ENCODE measurements at regions not wholly inside any gene's neighbourhood (a gene's known extent, or its start where the extent isn't known, plus 50 kb on each side); places are given as distances from the start of the nearest gene placed in this dataset.

GRCh38 chr2:138193416-138194213, 229.3 kb downstream of the HNMT start (continued):
- TF ChIP-seq RFX5 (IDR thresholded peaks at IDR 0.05), result no peak

GRCh38 chr2:138201286-138201685, 237.0 kb downstream of the HNMT start:
- TF ChIP-seq NR3C1 (IDR thresholded peaks at IDR 0.05), result no peak
- TF ChIP-seq CHD4 (IDR thresholded peaks at IDR 0.05; ENCODE audit: borderline replicate concordance), result no peak
- no peak for TF ChIP-seq HOXA7 (CRISPR knock-in tag; IDR thresholded peaks at IDR 0.05)
- TF ChIP-seq ZNF302 (CRISPR knock-in tag; IDR thresholded peaks at IDR 0.05), result no peak
- TF ChIP-seq TFCP2L1 (CRISPR knock-in tag; IDR thresholded peaks at IDR 0.05), result no peak
- no peak for TF ChIP-seq REST (IDR thresholded peaks at IDR 0.05)
- no peak for TF ChIP-seq EHF (CRISPR knock-in tag; IDR thresholded peaks at IDR 0.05)
- no peak for TF ChIP-seq MAFK (IDR thresholded peaks at IDR 0.05; ENCODE audit: partially characterized antibody)
- no peak for TF ChIP-seq RNF2 (IDR thresholded peaks at IDR 0.05; ENCODE audit: borderline replicate concordance, low read depth)
- TF ChIP-seq CHD2 (IDR thresholded peaks at IDR 0.05; ENCODE audit: low read length, partially characterized antibody), result no peak
- no peak for TF ChIP-seq FOSB (CRISPR knock-in tag; IDR thresholded peaks at IDR 0.05)
- no peak for TF ChIP-seq HOXB5 (CRISPR knock-in tag; IDR thresholded peaks at IDR 0.05)
- TF ChIP-seq PBX3 (IDR thresholded peaks at IDR 0.05), result no peak
- TF ChIP-seq CBX8 (IDR thresholded peaks at IDR 0.05), result no peak
- TF ChIP-seq JUN (IDR thresholded peaks at IDR 0.05), result no peak
- TF ChIP-seq CEBPB (IDR thresholded peaks at IDR 0.05), result no peak
- TF ChIP-seq ZC3H11A (IDR thresholded peaks at IDR 0.05), result no peak
- FAIRE-seq, result no peak
- no peaks in the 10 kb centered on the region for H3K4me1 ChIP-seq
- H3K4me2 ChIP-seq, result no peak overlapping the region
- H3K4me3 ChIP-seq, result no peak overlapping the region
- ChIA-PET POLR2A (interaction anchor here (0.5 kb wide), 1 partner anchor 604 kb away, joined by 3 read pairs; no protein-coding TSS in a partner anchor), CTCF (no interaction called here)
- H3K9me3 ChIP-seq, result no peaks in the 10 kb centered on the region
- H3K27ac ChIP-seq, result no peak overlapping the region
- ATAC-seq, result no peak
- WGBS (ENCODE audit: missing lambda C conversion rate), result 86% methylated on average over 2 of the region's 2 CpGs
- DNase-seq (ENCODE audit: low read depth in 1 of 2, low spot score in 1 of 2), result no peak

GRCh38 chr2:138202762-138203161, 238.5 kb downstream of the HNMT start:
- ATAC-seq (no peak), DNase-seq (ENCODE audit: low read depth in 1 of 2, low spot score in 1 of 2) (no peak), FAIRE-seq (no peak)
- Histone ChIP-seq H3K4me2 (no peak overlapping the region), H3K27ac (no peak overlapping the region), H3K4me3 (no peak overlapping the region), H3K4me1 (no peaks in the 10 kb centered on the region), H3K9me3 (no peaks in the 10 kb centered on the region)
- ChIA-PET POLR2A (no interaction called here), CTCF (no interaction called here)
- 65% methylated on average over 1 of the region's 1 CpG for WGBS (ENCODE audit: missing lambda C conversion rate)
- no peak for TF ChIP-seq CHD4 (IDR thresholded peaks at IDR 0.05; ENCODE audit: borderline replicate concordance)
- TF ChIP-seq ZC3H11A (IDR thresholded peaks at IDR 0.05), result no peak
- no peak for TF ChIP-seq EP300 (IDR thresholded peaks at IDR 0.05)
- TF ChIP-seq HOXB5 (CRISPR knock-in tag; IDR thresholded peaks at IDR 0.05), result no peak
- no peak for TF ChIP-seq RARB (CRISPR knock-in tag; IDR thresholded peaks at IDR 0.05)
- no peak for TF ChIP-seq USF2 (IDR thresholded peaks at IDR 0.05)
- no peak for TF ChIP-seq RNF2 (IDR thresholded peaks at IDR 0.05; ENCODE audit: borderline replicate concordance, low read depth)
- no peak for TF ChIP-seq NR3C1 (IDR thresholded peaks at IDR 0.05)
- TF ChIP-seq FOXS1 (CRISPR knock-in tag; IDR thresholded peaks at IDR 0.05), result no peak
- TF ChIP-seq TFCP2L1 (CRISPR knock-in tag; IDR thresholded peaks at IDR 0.05), result no peak

All from A549 (cell line).